GM19025 (cell line): ENCODE measurements at regions not wholly inside any gene's neighbourhood (a gene's known extent, or its start where the extent isn't known, plus 50 kb on each side); places are given as distances from the start of the nearest gene placed in this dataset.

Experiments
- ATAC-seq: cut with Tn5 transposase; IDR thresholded peaks from one replicate; pipeline ENCODE4 v1.9.1; 2021; ENCODE audit warnings: mild to moderate bottlenecking, low read depth, moderate library complexity; ENCODE audit not compliant: unreplicated experiment

- no peak for ATAC-seq
These were observed 528.4 kb upstream of the TBX3 start for GRCh38 chr12:115212356-115212755.

DNA sequence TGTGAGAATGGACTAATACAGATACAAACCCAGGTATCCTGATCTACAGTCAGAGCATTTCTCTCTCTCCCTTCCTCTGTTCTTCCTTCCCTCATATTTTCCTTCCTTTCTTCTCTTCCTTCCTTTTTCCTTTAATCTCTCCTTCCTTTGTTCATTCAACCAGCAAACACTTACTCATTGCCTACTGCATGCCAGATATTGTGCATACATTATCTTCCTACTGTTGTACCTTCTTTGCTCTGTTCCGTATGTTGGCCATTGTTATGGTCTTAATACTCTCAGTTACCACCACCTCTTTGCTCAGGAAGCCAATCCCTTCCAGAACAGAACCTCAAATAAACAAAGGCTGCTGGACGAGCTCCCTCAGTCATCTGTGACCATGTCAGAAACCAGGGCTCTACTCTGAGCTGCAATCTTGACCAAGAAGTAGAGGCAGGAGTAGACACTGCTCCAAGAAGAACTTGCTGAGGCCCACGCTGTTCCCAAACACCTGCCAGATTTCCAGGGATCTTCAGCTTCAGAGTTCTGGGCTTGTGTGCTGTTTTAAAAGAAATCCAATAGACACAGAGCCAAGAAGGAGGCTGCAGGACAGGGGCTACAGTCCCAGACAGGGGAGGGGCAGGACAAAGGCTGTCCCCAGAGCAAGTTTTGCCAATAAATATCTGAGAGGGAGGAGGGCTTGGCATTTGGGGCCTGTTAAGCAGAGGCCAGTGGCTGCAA, 526.7 kb upstream of the TBX3 start:
- no peak for ATAC-seq

- ATAC-seq: no peak
These were observed 525.3 kb upstream of the TBX3 start for GRCh38 chr12:115209230-115209629.

- ATAC-seq: no peak
These were observed 524.1 kb upstream of the TBX3 start for GRCh38 chr12:115208098-115208497.

DNA sequence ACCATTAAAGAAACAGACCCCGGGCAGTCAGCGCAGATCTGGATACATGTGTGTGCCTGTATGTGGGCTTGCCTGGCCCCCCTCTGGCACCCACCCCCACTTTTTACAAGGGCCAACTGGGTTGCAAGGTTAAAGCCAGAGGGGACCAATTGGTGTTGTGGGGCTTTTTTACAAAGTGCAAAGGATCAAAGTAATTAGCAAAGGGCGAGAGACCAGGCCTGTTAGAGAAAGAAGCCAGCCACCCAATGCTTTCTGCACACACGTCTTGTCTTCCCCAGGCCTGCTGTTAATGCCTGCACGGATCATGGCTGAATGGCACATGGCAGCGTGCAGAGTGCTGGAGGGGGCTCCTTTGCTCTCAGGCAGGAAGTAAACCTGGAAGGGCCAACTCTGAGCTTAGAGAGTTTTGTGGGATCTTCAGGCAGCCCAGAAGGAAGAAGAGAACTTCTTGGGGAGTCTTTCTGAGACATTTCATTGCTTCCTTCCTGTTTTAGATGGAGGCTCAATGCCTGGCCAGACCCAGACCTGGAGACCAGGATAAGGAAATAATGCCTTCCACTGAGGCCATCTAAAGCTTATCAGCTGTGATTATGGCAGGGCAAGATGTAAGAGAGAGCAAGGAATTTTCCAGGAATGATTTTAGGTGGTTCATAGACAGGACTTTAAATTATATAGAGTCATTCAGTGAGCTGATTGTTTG, 523.4 kb upstream of the TBX3 start:
- no peak for ATAC-seq

- ATAC-seq: no peak
These were observed 522.8 kb upstream of the TBX3 start for GRCh38 chr12:115206801-115207200.

- ATAC-seq: no peak
These were observed 521.9 kb upstream of the TBX3 start for GRCh38 chr12:115205755-115206308.

- no peak for ATAC-seq
These were observed 521.2 kb upstream of the TBX3 start for GRCh38 chr12:115204957-115205754.

- ATAC-seq: no peak
These were observed 519.7 kb upstream of the TBX3 start for GRCh38 chr12:115203701-115204100.

DNA sequence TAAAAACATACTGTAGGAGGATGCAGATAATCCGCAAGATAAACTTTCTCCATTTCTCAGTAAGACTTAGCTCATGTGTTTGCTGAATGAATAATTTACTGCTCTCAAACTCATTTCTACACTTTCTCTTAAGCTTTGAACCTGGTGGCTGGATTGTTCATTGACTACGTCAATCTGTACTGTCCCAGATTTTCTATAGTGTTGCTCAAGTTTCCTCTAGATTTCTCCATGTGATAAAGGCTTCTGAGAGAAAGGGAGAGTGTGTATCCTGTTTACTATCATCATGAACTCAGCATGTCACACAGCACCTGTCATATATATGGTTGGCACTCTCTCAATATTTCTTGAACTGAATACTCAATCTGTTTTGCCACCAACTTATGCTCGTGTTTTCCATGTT, 518.0 kb upstream of the TBX3 start:
- no peak for ATAC-seq

DNA sequence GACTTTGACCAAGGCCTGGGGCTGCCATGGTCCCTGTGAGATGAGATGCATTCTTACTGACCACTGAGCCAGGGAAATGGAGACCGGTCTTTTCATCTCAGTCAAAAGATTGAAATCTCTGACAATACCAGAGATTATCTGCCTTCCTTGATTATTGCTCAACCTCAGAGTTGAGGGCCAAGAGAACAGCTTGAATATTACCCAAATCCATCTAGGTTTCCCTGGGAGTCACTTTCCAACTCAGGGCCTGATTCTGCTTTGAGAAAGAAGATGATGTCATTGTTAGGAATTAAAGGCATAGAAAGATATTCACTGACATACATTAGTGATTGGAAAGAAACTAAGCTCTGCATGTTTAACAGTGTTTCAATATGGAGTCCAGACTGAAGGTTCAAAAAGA, 515.9 kb upstream of the TBX3 start:
- no peak for ATAC-seq

DNA sequence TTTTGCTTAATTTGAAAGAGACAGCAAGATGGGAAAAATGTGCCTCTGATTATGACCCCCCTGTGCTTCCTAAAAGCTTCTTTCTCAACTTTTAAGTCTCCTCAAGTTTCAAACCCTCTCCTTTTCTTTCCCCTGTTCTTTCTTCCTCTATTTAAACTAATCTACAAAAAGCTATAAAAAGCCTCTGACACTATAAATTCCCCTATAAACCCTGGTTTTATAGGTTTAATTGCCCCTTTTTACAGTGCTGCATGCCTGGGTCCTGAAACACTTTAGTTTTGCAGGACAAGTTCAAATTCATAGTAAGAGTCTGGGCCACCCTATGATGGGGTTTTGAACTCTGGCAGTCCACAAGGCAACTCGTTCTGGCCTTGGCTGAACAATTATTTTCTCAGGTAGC, 510.9 kb upstream of the TBX3 start:
- ATAC-seq: no peak

DNA sequence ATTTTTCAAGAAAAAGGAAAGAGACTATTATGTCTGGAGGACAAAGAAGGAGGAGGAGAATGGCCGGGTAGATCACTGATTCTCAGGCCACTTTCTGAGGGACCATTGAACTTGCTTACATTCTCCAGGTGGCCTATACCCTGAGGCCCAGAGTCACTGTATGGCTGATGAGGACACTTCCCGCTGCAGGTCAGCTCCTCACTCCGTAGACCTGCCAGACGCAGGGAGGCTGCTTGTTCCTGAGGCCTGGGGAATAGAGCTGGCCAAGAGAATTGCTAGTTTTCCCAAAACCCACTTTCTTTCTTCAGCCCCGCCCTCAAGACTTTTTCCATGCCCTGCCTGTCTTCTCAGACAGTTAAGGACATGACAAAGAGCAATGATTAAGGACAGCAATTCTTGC, 510.5 kb upstream of the TBX3 start:
- ATAC-seq: no peak

- no peak for ATAC-seq
These were observed 507.4 kb upstream of the TBX3 start for GRCh38 chr12:115191342-115191741.

DNA sequence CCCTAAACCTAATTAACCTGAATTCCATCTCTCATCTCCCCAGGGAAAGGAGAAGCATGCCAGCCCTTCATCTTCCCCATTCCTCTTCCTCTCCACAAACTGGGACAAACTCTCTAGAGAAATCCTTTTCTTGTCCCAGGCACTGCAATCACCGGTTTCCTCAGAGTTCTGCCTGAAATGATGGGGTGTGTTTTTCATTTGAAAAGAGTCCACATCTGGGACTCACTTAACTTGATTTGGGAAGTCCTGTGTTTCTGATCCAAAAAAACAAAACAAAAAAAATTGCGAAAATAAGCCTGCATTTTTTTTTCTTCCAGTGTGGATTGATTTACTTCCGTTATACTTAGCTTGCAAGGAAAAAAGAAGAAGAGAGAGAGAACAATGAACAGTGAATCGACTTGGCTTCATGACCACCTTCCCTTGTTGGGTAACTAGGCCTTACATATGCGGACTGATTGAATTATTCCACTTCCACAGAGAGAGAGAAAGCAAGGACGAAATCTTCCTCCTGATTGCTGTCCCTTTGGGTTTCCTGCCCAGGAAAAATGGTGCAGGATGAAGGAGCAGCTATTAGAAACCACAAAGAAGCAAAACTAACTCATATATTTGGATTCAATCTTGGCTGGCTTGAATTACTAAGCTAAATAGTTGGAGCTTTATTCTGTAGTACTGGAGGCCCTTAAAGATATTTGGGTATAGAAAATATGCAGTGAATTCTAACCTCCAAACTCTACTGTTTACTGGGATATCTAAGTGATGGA, 506.2 kb upstream of the TBX3 start:
- no peak for ATAC-seq

DNA sequence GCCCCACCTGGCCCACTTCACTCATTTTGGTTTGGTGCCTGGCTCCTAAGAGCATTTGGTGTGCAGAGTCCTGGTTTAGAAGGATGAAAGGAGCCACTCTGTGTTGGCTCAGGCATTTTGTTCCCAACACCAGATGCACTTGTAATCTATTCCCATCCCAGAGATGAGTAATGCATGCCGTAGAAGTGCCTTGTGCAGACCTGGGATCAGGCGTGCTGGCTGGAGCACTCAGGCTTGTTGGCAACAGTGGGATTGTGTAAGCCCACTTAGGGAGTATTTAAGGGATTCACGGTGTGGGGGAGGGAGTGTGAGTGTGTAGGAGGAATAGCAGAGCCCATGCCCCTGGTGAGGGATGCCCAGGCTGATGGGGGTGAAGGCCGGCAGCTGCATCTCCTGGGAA, 501.5 kb upstream of the TBX3 start:
- ATAC-seq: no peak

DNA sequence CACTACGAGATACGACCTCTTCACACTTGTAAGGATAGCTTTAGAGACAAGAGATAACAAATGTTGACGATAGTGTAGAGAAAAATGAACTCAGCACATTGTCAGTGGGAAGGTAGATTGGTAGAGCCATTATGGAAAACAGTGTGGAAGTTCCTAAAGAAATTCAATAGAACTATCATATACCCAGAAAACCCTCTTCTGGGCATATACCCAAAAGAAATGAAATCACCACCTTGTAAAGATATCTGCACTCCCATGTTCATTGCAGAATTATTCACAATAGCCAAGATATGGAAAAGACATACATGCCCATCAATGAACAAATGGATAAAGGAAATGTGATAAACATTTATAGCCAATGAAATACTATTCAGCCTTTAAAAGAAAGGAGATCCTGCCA, 499.8 kb upstream of the TBX3 start:
- no peak for ATAC-seq

- ATAC-seq: no peak
These were observed 493.9 kb upstream of the TBX3 start for GRCh38 chr12:115177899-115178298.

- no peak for ATAC-seq
These were observed 492.9 kb upstream of the TBX3 start for GRCh38 chr12:115176741-115177400.

DNA sequence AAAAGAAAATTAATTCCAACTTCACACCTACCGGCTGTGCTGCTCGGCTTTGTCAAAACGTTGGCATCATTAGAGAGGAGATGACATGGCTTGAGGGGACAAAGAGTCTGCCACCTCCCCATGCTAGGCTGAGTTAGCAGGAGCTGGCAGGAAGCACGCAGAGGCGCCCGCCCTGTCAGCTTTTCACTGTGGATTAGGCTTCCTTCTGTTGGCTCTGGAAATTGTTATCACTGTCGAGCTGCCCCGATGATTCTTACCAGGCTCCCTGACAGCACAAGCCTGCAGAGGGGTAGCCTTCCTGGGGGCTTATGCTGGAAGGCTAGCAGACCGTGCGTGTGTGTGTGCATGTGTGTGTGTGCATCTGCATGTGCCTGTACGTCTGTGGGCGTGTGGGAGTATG, 490.9 kb upstream of the TBX3 start:
- no peak for ATAC-seq
